ENCODE measurements at regions not wholly inside any gene's neighbourhood (a gene's known extent, or its start where the extent isn't known, plus 50 kb on each side); places are given as distances from the start of the nearest gene placed in this dataset.
A peak's percentile ranks its signal among the peaks of the same experiment; 100 is the strongest.

DNA sequence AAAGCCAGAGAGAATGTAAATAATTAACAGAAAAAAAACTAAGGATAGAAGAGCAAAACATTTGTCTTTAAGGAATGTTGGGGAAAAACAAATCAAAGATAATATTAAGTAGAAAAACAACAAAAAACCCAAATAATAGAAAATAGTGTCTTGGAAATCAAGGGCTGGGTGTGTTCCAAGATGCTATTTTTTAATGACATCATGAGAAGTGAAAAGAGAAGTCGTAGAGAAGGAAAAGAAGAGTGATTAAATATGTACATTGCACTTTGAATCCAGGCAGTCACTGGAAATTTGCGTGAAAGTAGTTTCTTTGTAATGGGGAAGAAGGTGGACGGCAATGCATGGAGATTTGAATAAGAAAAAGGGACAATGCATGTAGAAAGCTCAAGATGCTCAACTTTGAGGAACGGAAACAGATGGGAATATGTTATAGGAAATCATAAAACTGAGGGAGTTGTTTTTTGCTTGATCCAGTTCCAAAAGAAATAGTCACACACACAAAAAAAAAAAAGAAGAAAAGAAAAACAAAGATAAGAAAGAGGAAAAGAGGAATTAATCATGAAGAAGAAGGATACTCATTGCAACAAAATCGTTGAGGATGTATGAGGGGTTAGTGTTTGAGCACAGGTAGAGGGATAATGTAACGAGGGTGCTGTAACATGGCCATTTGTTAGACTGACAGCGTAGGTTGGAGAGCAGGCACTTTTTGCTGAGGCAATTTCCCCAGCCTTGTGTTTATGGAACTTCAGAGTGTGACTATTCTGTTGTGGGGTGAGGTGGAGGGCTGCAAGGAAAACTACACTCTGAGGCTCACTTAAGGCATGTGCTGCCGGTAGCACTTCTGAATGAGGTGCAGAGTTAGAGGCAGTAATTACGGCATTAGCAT, 184.1 kb downstream of the CALCRL start:
- H3K4me3 ChIP-seq (replicated peaks in 1 of 2; ENCODE audit: low read depth in 2 of 2, low read length in 2 of 2) = no peak overlapping the region
- peak in 1 of 2 donors; percentile 8 for DNase-seq (ENCODE audit: low read depth in 2 of 2)
- TF ChIP-seq CTCF (IDR thresholded peaks at IDR 0.05; ENCODE audit: low read depth, low read length) = no peak

DNA sequence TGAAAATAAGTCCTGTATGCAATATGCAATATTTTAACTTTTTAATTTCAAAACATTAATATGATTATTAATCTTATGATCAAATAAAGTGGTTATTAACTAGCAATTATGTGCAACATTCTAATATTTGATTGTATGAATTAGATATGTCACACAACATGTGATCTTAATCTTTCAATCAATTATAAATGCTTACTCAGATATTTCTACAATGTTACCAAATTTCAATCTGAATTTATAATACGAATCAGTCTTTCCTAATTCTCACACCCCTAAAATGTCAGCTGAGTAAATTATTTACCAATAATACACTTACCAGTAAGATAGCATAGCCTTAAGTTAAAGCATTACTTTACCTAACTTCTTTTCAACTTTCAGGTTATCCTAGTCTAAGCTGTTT, 186.3 kb downstream of the CALCRL start:
- TF ChIP-seq CTCF (IDR thresholded peaks at IDR 0.05; ENCODE audit: low read depth, low read length) = no peak
- H3K4me3 ChIP-seq (replicated peaks in 1 of 2; ENCODE audit: low read depth in 2 of 2, low read length in 2 of 2) = no peak overlapping the region
- DNase-seq (ENCODE audit: low read depth in 2 of 2) = no peak

DNA sequence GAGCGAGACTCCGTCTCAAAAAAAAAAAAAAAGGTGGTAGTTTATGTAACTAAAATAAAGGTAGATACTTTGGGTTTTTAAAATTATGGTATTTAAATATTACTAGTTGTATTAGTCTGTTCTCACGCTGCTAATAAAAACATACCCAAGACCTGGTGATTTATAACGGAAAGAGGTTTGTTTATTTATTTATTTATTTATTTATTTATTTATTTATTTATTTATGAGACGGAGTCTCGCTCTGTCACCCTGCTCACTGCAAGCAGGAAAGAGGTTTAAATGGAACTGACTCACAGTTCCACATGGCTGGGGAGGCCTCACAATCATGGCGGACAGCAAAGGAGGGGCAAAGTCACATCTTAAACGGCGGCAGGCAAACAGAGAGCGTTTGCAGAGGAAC, 196.0 kb downstream of the CALCRL start:
- DNase-seq (ENCODE audit: low read depth in 2 of 2) = no peak
- H3K4me3 ChIP-seq (replicated peaks in 1 of 2; ENCODE audit: low read depth in 2 of 2, low read length in 2 of 2) = no peak overlapping the region
- no peak for TF ChIP-seq CTCF (IDR thresholded peaks at IDR 0.05; ENCODE audit: low read depth, low read length)

DNA sequence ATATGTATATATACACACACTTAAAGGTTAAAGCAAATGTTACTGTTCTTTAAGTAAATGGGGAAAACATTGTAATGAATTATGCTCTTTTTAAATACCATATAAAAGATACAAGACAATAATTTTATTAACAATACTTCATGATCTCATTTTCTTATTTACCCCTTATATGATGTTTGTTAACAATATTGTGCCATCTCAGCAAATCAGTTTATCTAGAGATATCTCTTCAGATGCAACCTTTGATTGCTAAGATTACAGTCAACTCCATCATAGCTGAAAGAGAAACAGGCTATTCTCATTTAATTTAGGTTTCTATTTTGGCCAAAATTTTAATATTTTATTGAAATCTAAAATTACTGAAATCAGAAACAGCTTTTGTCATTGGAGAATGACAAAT, 197.9 kb downstream of the CALCRL start:
- no peak for DNase-seq (ENCODE audit: low read depth in 2 of 2)
- H3K4me3 ChIP-seq (replicated peaks in 1 of 2; ENCODE audit: low read depth in 2 of 2, low read length in 2 of 2) = no peak overlapping the region
- no peak for TF ChIP-seq CTCF (IDR thresholded peaks at IDR 0.05; ENCODE audit: low read depth, low read length)

DNA sequence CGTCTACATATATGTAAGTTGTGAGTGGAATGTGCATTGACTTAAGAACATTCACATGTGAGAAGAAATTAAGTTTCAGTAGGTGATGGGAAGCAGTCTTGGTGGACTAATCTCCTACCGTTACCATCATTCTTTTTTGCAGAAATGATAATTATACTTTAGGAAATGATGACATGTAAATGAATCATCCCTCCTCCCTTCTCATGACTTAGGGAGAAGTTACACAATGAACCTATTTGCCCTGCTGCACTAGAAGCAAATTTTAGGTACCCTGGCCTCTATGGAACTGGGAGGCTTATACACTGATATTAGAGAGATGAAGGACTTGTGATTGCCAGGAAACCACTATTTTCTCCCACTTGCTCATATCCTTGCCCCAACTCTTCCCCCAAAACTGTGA, 214.2 kb downstream of the CALCRL start:
- TF ChIP-seq CTCF (IDR thresholded peaks at IDR 0.05; ENCODE audit: low read depth, low read length) = no peak
- peak in 1 of 2 donors; percentile 59 for DNase-seq (ENCODE audit: low read depth in 2 of 2)
- H3K4me3 ChIP-seq (replicated peaks in 1 of 2; ENCODE audit: low read depth in 2 of 2, low read length in 2 of 2) = no peak overlapping the region

DNA sequence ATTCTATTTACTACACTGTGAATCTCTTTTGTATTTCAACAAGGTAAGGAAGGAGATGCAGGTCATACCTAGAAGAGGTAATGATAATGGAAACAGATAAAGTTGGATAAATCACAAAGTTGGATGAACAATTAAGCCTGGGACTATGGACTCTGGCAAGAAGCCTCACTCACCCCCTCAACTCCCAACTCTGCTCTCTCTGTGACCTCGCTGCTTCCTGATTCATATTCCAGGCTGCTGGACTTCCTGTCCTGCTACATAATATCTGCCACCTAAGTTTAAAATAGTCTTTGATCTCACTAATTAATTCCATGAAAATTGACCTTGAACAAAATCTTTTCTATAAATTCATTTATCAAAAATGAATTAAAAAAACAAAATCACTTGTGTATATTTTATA, 215.3 kb downstream of the CALCRL start:
- TF ChIP-seq CTCF (IDR thresholded peaks at IDR 0.05; ENCODE audit: low read depth, low read length) = no peak
- H3K4me3 ChIP-seq (replicated peaks in 1 of 2; ENCODE audit: low read depth in 2 of 2, low read length in 2 of 2) = no peak overlapping the region
- no peak for DNase-seq (ENCODE audit: low read depth in 2 of 2)

Measured in cardiac fibroblast (primary cell).